SK-N-MC (cell line): ENCODE measurements at regions not wholly inside any gene's neighbourhood (a gene's known extent, or its start where the extent isn't known, plus 50 kb on each side); places are given as distances from the start of the nearest gene placed in this dataset.

Source experiments
- EZH2 ChIP-seq: fragments of 200-600 bp; sonication (generic); IDR thresholded peaks from one replicate; pipeline ENCODE4 v1.6.1; 2017; ENCODE audit warnings: antibody characterized with exemption
- FOXP2 ChIP-seq: optimal IDR thresholded peaks from 2 replicates; pipeline ENCODE3; 2011; ENCODE audit warnings: mild to moderate bottlenecking, moderate library complexity; ENCODE audit not compliant: insufficient read depth; ENCODE audit errors: extremely low read length, control extremely low read depth
- POLR2AphosphoS5 ChIP-seq: IDR thresholded peaks from 2 replicates; pipeline ENCODE4 v1.6.1; 2012; ENCODE audit warnings: mild to moderate bottlenecking, low read depth, low read length, borderline replicate concordance

DNA sequence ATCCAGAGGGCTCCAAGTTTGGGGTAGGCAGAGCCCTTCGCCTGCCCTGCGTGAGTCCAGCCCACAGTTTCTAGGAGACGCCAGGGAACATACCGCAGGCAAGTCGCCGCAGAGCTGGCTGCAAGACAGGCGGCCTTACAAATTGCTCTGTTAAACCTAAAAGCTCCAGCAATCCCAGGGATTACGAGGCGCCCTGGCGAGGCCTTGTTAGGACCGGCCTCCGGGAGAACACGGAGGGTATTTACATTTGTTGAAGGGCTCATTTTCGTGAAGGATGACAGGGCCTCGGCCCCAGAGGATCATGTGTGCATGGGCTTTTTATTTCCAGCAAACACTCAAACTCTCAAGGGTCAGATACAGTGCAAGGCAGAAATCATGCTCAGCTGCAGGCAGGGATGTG is 77.6 kb upstream of the FOXF1 start:
- TF ChIP-seq EZH2 = no peak
- TF ChIP-seq POLR2AphosphoS5 = no peak
- no peak for TF ChIP-seq FOXP2
